IPS-15b (cell line): ENCODE measurements at regions not wholly inside any gene's neighbourhood (a gene's known extent, or its start where the extent isn't known, plus 50 kb on each side); places are given as distances from the start of the nearest gene placed in this dataset.

ENCODE experiments used
- H3K27me3 ChIP-seq: one replicate; pipeline ENCODE4 v1.6.1; 2013; ENCODE audit warnings: low read length; ENCODE audit not compliant: control insufficient read depth, insufficient read depth
- H3K36me3 ChIP-seq: one replicate; pipeline ENCODE4 v1.6.1; 2013; ENCODE audit warnings: low read length; ENCODE audit not compliant: control insufficient read depth, insufficient read depth
- H3K4me1 ChIP-seq: one replicate; pipeline ENCODE4 v1.6.1; 2013; ENCODE audit warnings: mild to moderate bottlenecking, low read length; ENCODE audit not compliant: control insufficient read depth, insufficient read depth
- H3K4me3 ChIP-seq: one replicate; pipeline ENCODE4 v1.5.1; 2013; ENCODE audit warnings: low read depth, low read length
- H3K9ac ChIP-seq: one replicate; pipeline ENCODE4 v1.6.1; 2013; ENCODE audit warnings: low read depth, mild to moderate bottlenecking, low read length
- H3K9me3 ChIP-seq: one replicate; pipeline ENCODE4 v1.6.1; 2013; ENCODE audit warnings: mild to moderate bottlenecking, low read length; ENCODE audit not compliant: control insufficient read depth, insufficient read depth

DNA sequence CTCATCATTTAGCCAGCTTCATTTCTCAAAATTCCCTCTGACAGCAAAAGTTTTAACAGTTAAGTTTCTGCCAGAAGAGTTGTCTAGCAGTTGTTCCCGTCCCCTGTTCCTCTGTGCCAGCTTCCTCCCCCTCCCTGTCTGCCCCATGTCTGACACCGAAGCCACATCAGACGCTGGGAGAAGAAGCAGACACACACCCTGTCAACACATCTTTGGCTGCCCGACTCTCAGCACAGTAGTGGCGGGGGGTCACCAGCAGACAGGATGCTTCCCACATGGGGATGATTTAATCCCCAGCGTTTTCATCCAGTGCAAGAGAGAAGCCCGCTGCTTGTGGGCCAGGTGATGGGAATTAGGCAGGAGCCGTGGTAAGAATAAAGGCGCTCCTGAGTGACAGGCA is 379.4 kb upstream of the RUNX1 start:
- Histone ChIP-seq H3K4me1 (no peaks in the 10 kb centered on the region), H3K9ac (no peak overlapping the region), H3K36me3 (no peaks in the 10 kb centered on the region), H3K9me3 (no peaks in the 10 kb centered on the region), H3K27me3 (no peaks in the 10 kb centered on the region), H3K4me3 (peak overlapping the region; percentile 8)

DNA sequence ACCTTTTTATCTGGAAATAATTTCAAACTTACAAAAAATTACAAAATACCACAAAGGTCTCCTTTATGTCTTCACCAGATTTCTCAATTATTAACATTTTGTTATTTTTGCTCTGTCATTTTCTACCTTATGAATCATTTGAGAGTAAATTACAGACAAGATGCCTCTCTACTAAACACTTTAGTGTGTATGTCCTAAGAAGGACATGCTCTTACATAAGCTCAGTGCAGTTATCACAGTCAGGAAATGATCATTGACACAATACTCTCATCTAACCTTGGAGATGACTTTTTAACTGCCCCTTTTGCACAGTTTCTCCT is 378.9 kb upstream of the RUNX1 start:
- Histone ChIP-seq H3K27me3 (no peaks in the 10 kb centered on the region), H3K9ac (no peak overlapping the region), H3K4me1 (no peaks in the 10 kb centered on the region), H3K9me3 (no peaks in the 10 kb centered on the region), H3K36me3 (no peaks in the 10 kb centered on the region), H3K4me3 (no peak overlapping the region)

DNA sequence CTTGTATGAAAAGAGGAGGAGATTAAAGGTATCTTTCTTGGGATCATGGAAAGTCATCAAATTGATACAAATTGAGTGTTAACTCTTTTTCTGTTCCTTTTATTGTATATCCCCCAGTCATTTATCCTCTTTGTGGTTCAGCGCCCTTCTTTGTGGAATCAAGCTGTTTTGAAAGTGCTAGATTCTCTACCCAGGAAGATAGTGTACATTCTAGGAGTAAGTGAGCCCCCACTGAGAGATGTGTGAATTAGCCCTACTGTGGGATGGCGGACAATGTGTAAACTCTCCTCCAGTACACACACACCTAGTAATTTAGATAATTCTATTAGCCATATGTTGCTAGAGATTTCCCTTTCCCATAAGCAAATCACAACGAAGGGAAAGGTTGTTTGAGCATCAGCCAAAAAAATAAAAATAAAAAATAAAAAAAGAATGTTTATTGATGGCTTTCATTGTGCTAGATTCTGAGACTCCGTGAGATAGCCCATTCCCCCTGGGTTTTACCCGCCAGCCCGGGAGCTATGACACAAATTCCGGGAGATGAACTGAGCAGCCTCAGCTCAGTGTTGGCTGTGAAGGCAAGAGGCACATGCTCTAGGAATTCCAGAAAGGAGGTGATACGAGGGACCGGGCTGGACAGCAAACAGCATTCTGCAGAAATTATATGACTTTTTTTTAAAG is 378.4 kb upstream of the RUNX1 start:
- H3K9me3 ChIP-seq: peaks cover 2% of the 10 kb centered on the region
- H3K36me3 ChIP-seq: no peaks in the 10 kb centered on the region
- H3K27me3 ChIP-seq: no peaks in the 10 kb centered on the region
- no peaks in the 10 kb centered on the region for H3K4me1 ChIP-seq
- H3K4me3 ChIP-seq: no peak overlapping the region
- H3K9ac ChIP-seq: no peak overlapping the region

DNA sequence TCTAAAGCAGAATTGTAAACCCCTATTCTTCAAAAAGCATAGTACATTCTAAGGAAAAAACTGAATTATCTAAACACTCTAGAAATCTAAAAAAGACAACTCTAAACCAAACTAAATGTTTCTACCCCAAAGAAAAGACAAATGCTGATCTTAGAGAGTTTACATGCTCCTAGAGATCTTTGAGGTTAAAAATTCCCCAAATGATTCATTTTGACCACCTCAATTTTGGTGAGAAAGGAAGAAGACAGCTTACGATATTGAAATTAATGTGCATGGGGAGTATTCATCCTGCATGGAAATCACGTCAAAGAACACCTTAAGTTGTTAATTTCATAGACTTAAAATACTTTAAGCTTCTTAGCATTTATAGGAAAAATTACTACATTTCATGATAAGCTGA is 377.8 kb upstream of the RUNX1 start:
- Histone ChIP-seq H3K27me3 (no peaks in the 10 kb centered on the region), H3K36me3 (no peaks in the 10 kb centered on the region), H3K9me3 (peaks cover 6% of the 10 kb centered on the region), H3K4me1 (no peaks in the 10 kb centered on the region), H3K4me3 (no peak overlapping the region), H3K9ac (no peak overlapping the region)

DNA sequence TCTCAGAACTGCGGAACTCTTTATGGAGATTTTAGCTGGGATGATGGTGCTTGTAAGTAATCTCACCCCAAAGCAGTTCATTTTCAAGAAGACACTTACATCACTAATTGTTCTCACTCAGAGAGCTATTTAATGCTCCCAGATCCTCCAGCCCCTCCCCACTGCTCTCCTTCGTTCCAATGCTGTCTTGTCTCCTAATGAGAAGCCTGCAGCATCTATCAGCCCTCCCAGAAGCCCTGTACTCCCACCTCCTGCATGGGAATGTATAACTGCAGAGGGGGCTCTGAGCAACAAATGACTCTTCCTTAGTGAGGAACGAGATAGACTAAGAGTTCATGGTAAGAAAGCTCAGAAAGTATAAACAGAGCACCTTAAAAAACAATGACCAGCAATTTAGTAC is 377.4 kb upstream of the RUNX1 start:
- H3K4me3 ChIP-seq: no peak overlapping the region
- no peaks in the 10 kb centered on the region for H3K4me1 ChIP-seq
- no peak overlapping the region for H3K9ac ChIP-seq
- peaks cover 6% of the 10 kb centered on the region for H3K9me3 ChIP-seq
- H3K36me3 ChIP-seq: no peaks in the 10 kb centered on the region
- no peaks in the 10 kb centered on the region for H3K27me3 ChIP-seq

DNA sequence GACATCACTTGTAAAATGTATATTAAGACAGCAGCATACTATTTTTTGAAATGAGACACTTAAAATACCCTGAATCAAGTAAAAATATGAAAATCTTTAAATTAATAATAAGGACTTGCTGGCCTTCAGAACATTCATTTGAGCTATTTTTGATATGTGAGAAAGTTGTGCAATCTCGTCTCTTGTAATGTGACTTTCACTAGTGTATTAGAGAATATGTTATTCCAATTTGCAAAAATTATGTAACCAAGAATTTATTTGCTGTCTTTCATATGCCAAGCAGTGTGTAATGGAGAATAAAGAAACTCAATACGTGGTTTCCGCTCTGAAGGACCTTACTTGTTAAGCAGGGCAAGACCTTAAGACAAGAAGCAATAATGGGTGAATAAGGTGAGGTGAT is 375.0 kb upstream of the RUNX1 start:
- Histone ChIP-seq H3K36me3 (no peaks in the 10 kb centered on the region), H3K27me3 (no peaks in the 10 kb centered on the region), H3K4me3 (no peak overlapping the region), H3K4me1 (no peaks in the 10 kb centered on the region), H3K9ac (no peak overlapping the region), H3K9me3 (peaks cover 6% of the 10 kb centered on the region)

DNA sequence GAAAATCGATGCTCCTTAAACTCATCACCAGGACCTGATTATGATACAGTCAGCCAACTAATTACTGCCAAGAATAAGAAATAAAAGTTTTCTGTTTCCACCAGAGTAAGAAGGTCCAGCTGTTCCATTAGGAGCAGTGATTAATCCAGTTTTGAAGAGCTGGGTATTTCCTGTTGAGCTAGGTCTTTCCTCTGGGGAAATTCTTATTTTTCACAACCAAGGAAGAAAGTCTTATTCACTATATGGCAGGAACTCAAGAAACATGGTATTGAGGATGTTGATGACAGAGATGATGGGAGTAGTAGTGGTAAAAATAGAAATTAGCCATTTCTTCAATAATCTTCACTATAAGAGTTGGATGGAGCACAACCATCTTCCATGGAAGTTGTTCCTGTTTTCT is 374.6 kb upstream of the RUNX1 start:
- Histone ChIP-seq H3K4me1 (no peaks in the 10 kb centered on the region), H3K4me3 (no peak overlapping the region), H3K9me3 (peaks cover 6% of the 10 kb centered on the region), H3K36me3 (no peaks in the 10 kb centered on the region), H3K27me3 (no peaks in the 10 kb centered on the region), H3K9ac (no peak overlapping the region)

DNA sequence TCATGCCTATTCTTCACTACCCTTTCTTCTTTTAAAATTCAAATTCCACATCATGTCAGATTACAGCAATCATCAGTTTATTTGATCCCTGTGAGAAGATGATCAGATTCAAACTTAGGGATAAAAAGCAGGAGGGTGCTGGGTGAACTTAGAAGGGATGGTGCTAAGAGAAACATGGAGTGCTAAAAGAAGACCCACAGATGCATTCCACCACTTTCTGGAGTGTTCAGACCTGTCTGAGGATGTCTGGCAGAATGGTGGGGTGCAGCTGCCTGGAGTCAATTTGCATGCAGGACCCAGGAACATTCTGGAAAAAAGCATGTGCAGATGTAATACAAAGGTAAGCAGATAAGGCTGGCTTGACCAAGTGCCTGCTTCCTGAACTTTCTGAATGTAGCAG is 372.9 kb upstream of the RUNX1 start:
- no peaks in the 10 kb centered on the region for H3K36me3 ChIP-seq
- peaks cover 6% of the 10 kb centered on the region for H3K9me3 ChIP-seq
- no peak overlapping the region for H3K4me3 ChIP-seq
- H3K4me1 ChIP-seq: no peaks in the 10 kb centered on the region
- H3K9ac ChIP-seq: no peak overlapping the region
- no peaks in the 10 kb centered on the region for H3K27me3 ChIP-seq

DNA sequence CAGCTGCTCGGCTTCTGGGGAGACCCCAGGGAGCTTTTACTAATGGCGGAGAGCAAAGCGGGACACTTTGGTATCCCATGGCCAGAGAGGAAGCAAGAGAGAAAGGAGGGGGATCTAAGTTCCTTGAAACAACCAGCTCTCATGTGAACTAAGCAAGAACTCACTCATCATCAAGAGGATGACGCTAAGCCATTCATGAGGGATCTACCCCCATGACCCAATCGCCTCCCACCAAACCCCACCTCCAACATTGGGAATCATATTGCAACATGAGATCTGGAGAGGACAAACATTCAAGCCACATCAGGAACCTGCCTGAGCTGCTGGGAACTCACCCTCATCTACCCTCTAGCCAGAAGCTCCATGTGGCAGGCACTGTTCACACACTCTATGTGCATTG is 372.1 kb upstream of the RUNX1 start:
- Histone ChIP-seq H3K4me3 (no peak overlapping the region), H3K4me1 (no peaks in the 10 kb centered on the region), H3K9ac (no peak overlapping the region), H3K27me3 (no peaks in the 10 kb centered on the region), H3K36me3 (no peaks in the 10 kb centered on the region), H3K9me3 (peaks cover 6% of the 10 kb centered on the region)

DNA sequence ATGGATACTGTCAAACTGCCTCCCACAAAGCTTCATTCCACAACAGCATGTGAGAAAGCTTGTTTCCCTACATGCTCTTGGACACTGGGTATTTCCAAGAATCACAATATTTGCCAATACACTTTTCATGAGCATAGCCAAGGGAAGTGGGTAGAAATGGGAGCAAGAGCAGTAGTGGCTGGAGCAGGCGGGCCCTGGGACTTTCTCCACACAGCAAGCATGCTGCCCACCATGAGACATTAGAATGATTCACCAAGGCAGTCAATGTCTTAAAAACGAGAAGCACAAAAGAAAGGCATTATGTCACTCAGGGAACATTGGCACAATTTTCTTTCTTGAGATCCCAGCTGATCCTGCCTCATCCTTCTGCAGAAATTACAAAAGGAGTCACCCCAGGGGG is 371.6 kb upstream of the RUNX1 start:
- H3K9me3 ChIP-seq: peaks cover 6% of the 10 kb centered on the region
- no peaks in the 10 kb centered on the region for H3K36me3 ChIP-seq
- no peak overlapping the region for H3K9ac ChIP-seq
- H3K4me1 ChIP-seq: no peaks in the 10 kb centered on the region
- H3K4me3 ChIP-seq: no peak overlapping the region
- no peaks in the 10 kb centered on the region for H3K27me3 ChIP-seq

DNA sequence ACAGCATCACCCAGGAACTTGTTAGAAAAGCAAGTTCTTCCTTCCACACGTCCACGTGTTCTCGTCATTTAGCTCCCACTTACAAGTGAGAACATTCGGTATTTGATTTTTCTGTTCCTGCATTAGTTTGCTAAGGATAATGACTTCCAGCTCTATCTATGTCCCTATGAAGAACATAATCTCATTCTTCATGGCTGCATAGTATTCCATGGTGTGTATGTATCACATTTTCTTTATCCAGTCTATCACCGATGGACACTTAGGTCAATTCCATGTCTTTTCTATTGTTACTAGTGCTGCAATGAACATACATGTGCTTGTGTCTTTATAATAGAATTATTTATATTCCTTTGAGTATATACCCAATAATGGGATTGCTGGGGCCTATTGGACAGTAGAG is 368.7 kb upstream of the RUNX1 start:
- peaks cover 6% of the 10 kb centered on the region for H3K9me3 ChIP-seq
- H3K36me3 ChIP-seq: no peaks in the 10 kb centered on the region
- H3K4me1 ChIP-seq: peaks cover 5% of the 10 kb centered on the region
- H3K4me3 ChIP-seq: no peak overlapping the region
- H3K9ac ChIP-seq: no peak overlapping the region
- H3K27me3 ChIP-seq: no peaks in the 10 kb centered on the region

DNA sequence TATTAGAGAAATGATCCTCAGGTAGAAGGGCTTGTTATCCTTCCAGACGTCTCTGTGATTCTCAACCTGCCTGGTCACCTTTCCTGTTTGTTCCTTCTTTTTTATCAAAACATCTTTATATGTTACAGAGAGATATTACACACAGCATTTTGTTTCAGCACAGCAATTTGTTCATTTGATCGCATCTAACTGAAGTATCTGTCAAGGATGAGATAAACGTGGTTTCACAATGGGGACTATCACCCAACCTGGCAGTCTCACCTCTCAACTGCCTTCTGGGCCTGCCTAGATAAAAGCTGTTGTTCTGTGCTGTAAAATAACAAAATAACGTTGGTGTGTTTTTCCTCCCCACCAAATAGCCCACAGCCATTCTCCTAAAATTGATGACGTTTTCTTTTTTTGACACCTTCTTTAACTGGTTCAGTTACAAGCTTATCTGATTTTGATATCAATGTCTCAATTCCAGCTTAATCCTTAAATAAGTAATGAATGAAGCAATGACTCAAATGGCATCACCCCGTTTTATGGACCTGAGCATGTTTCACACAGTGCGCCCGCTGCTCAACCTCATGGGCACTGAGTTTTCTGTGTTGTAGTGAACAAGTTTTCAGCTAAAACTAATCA is 367.9 kb upstream of the RUNX1 start:
- H3K4me1 ChIP-seq: peaks cover 5% of the 10 kb centered on the region
- H3K36me3 ChIP-seq: no peaks in the 10 kb centered on the region
- no peak overlapping the region for H3K9ac ChIP-seq
- no peak overlapping the region for H3K4me3 ChIP-seq
- no peaks in the 10 kb centered on the region for H3K9me3 ChIP-seq
- no peaks in the 10 kb centered on the region for H3K27me3 ChIP-seq
